DND-41 (cell line): ENCODE measurements at regions not wholly inside any gene's neighbourhood (a gene's known extent, or its start where the extent isn't known, plus 50 kb on each side); places are given as distances from the start of the nearest gene placed in this dataset.

Experiments used
- CTCF ChIP-seq: IDR thresholded peaks from 2 replicates; pipeline ENCODE4 v1.5.1; 2012; ENCODE audit warnings: borderline replicate concordance, low read length, moderate library complexity, mild to moderate bottlenecking; ENCODE audit not compliant: poor library complexity, severe bottlenecking; ENCODE audit errors: extremely low read depth
- EZH2 ChIP-seq: IDR thresholded peaks from 3 replicates; pipeline ENCODE4 v1.6.1; 2012; ENCODE audit warnings: borderline replicate concordance, low read depth, mild to moderate bottlenecking, moderate library complexity, low read length, inconsistent platforms; ENCODE audit not compliant: severe bottlenecking

- TF ChIP-seq CTCF (no peak), EZH2 (no peak)
Measured at GRCh38 chr12:43004908-43005307, 415.4 kb upstream of the PRICKLE1 start.
